Fibroblast of mammary gland (primary cell): ENCODE measurements at regions not wholly inside any gene's neighbourhood (a gene's known extent, or its start where the extent isn't known, plus 50 kb on each side); places are given as distances from the start of the nearest gene placed in this dataset.
"Not testable (repeated sequence)": the region's sequence is repeated elsewhere in the genome, so short reads cannot be mapped to it uniquely, and the experiment has no call there.

ENCODE experiments used
- DNase-seq: peaks from one replicate; pipeline ENCODE4 v3.0.0-alpha.2; 2010; ENCODE audit warnings: low read depth
- H3K4me3 ChIP-seq: 2 replicates; pipeline ENCODE4 v1.5.1; 2011; ENCODE audit warnings: low read depth, mild to moderate bottlenecking, low read length, moderate library complexity; ENCODE audit not compliant: control insufficient read depth
- TF ChIP-seq, protein P1 (sequence below): conservative IDR thresholded peaks from 2 replicates; pipeline ENCODE4 v1.5.1; 2011; ENCODE audit warnings: low read depth, low read length, inconsistent platforms; ENCODE audit not compliant: control insufficient read depth, insufficient read depth

DNA sequence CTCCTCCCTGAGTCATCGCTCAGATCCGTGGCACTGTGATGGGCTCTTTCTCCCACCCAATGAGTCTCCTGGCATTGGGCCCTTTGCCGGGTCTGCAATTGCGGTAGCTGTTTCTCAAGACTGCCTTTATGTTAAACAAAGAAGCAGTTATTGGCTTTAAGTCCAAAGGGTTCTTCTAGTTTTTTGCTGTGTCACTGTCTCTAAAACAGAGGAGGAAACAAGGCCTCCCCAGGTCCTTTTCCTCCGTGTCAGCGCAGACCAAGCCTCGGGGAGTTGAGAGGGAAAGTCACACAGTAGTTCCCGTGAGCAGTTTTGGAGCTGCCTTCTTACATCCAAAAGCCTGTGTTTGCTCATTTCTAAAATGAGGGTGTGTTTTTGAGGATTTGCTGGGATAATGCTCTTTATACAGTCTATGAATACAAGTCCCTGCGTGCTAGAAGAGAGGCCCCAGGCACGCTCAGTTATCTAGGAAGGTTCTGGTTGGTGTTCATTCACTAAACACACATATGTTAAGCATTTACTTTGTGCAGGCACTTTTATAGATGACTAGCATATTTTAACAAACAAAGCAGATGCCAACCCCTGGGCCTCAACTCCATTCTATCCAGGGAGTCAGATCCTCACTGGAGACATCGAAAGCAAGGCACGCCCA lies 126.0 kb upstream of the PZP start:
- TF ChIP-seq, protein P1, sequence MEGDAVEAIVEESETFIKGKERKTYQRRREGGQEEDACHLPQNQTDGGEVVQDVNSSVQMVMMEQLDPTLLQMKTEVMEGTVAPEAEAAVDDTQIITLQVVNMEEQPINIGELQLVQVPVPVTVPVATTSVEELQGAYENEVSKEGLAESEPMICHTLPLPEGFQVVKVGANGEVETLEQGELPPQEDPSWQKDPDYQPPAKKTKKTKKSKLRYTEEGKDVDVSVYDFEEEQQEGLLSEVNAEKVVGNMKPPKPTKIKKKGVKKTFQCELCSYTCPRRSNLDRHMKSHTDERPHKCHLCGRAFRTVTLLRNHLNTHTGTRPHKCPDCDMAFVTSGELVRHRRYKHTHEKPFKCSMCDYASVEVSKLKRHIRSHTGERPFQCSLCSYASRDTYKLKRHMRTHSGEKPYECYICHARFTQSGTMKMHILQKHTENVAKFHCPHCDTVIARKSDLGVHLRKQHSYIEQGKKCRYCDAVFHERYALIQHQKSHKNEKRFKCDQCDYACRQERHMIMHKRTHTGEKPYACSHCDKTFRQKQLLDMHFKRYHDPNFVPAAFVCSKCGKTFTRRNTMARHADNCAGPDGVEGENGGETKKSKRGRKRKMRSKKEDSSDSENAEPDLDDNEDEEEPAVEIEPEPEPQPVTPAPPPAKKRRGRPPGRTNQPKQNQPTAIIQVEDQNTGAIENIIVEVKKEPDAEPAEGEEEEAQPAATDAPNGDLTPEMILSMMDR: no peak
- DNase-seq: no peak
- H3K4me3 ChIP-seq: no peak overlapping the region

DNA sequence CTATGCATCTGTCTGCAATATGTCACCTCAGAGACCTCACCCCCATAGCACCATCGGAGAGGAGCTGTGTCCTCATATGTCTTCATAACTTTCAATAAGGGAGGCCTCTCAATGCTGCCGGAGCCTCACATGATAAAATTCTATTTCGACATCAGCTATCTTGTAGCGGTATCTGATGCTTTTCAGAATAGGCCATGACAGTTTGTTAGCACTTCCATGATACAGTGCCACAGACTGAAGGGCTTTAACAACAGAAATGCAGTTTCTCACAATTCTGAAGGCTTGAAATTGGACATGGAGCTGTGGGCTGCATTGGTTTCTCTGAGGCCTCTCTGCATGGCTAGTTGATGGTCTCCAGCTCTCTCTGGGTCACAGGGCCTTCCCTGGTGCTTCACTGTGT lies 125.0 kb upstream of the PZP start:
- DNase-seq: no peak
- TF ChIP-seq, protein P1: no peak
- no peak overlapping the region for H3K4me3 ChIP-seq

DNA sequence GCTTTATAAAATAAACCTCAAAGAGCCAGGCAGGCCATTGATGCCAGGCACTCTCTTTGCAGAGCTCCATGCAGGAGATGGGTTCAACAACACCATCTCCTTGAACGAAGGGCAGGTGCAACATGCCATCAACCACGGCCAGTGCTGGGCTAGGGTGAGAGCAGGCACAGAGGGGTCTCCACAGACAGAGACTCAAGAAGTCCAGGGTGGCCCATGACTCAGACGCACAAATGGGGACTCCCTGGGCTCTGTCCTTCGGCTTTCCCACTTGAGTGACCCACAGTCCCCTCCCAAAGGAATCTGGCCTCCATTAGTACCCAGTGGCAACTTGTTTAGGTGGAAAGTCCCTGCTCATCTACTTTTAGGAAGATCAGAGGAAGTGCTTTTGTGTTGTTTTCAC lies 124.4 kb upstream of the PZP start:
- DNase-seq: no peak
- TF ChIP-seq, protein P1: no peak
- H3K4me3 ChIP-seq: no peak overlapping the region

DNA sequence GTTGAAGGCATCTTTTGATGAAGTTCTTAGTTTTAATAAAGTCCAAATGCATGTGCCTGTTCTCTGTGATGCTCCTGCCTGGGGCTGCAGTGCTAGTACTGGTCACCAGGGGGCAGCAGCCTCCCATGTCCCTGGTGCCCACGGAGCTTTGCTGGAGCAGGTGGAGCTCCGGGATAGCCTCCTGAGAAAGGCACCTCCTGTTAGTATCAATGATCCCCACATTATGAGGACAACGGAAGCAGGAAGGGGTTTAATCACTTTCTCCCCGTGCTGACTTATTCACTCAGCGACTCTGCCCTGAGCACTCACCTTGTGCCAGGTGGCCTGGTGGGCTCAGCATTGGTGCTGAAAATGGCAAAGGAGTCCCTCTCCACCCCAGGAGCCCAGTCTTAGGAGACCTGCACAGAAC lies 123.0 kb upstream of the PZP start:
- TF ChIP-seq, protein P1: peak; percentile 97
- H3K4me3 ChIP-seq: no peak overlapping the region
- peak; percentile 60 for DNase-seq

DNA sequence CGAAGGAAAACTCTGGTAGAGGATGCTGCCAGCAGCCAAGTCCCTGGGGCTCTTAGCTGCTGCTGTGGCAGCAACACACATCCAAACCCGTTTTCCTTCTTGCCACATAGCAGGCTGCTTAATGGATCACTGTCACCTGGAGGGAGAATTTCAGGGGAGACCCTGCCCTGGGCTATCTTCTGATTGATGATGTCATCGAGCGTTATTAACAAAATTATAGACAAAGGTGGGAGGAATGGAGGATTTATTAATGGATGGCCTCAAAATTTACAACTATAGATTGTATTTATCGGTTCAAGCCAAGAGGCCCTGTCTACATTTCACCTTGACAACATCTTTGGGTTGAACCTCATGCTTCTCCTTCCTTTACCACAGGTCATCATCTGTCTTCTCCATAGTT lies 120.8 kb upstream of the PZP start:
- no peak for DNase-seq
- TF ChIP-seq, protein P1: no peak
- H3K4me3 ChIP-seq: no peak overlapping the region

DNA sequence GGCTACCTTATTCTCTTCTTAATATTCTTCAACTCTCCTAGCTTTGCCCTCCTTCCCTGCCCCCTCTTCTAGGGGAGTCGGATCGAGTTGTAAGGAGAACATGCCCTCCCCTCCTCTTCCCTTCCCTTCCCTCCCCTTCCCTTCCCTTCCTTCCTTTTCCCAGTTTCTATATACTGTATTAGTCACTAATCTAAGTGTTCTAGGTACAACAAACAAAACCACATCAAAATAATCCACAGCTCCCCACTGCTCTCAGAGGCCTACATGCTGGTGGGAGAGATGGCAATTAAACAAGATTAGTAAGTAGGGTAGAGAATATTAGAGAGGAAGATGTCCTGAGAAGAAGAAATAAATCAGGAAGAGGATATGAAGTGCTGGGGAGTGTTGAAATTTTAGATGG lies 119.9 kb upstream of the PZP start:
- no peak for DNase-seq
- TF ChIP-seq, protein P1: no peak
- no peak overlapping the region for H3K4me3 ChIP-seq

DNA sequence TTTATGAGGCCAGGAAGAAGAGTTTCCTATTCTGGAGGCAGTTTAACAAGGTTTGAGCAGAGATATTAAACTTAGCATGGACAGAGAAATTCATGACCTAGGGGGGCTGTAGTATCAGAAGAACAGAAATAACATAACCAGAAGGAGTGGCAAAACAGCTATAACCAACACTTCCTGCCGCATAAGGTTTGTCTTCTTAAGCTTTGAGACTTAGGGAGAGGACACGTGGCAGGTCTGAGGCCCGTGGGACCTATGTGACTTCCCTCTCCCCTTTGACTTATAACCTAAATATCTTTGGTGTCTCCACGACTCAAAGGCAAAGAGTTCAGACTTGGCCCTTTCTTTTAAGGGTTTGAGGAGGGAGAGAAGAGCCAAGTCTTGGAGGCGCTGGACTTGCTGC lies 119.1 kb upstream of the PZP start:
- H3K4me3 ChIP-seq: no peak overlapping the region
- TF ChIP-seq, protein P1: no peak
- DNase-seq: no peak

DNA sequence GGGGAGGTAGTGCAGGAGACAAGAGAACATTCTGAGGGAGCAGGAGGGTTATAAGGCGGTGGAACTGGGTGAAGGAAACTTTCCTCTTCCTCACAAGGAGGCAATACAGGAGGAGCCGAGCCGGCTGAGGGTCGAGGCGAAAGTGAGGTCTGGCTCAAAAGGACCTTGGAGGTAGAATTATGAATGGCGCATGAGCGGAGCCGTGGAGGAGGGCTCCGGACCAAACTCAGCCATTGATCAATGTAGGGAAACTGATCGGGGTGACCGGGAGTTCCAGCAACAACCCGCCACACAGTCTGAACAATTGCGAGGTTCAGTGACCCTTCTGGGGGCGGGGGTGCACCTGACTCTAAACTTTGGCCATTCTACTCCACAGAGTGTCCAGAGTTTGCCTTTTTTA lies 118.7 kb upstream of the PZP start:
- DNase-seq, H3K4me3 ChIP-seq: not testable (repeated sequence)
